Cardiac fibroblast (primary cell): ENCODE measurements at regions not wholly inside any gene's neighbourhood (a gene's known extent, or its start where the extent isn't known, plus 50 kb on each side); places are given as distances from the start of the nearest gene placed in this dataset.

Experiments used
- DNase-seq, 2 donors: peaks; one replicate each; pipeline versions ENCODE4 v3.0.0 to v3.0.0-alpha.2; 2010; ENCODE audit warnings: low read depth in 2 of 2
- H3K4me3 ChIP-seq, 2 donors: replicated peaks in 1 of 2; 1 replicate in 1 of 2; 2 replicates in 1 of 2; pipeline ENCODE4 v1.5.1; 2011; ENCODE audit warnings: low read depth in 2 of 2, low read length in 2 of 2, mild to moderate bottlenecking in 2 of 2, moderate library complexity in 1 of 2
- TF ChIP-seq, protein P1 (sequence below): IDR thresholded peaks from one replicate; pipeline ENCODE4 v1.5.1; 2011; ENCODE audit warnings: low read depth, mild to moderate bottlenecking, low read length, inconsistent platforms

DNA sequence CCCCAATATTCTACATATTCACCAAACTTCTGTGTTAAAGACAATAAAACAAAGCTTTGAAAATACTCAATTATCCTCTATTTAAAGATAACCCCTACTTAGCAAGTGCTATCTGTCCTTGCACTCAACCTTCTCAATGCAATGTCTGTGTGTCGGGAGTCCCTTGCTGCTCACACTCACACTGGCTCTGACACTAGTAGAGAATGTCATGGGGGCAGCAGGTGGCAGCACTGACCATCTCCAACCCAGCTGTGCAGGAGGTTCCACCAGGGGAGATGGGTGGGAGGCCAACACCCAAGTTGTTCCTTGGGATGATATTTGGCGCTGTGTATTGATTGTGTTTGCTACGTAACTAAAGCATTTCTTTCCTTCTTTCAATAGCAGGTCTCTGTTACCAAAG is 59.4 kb upstream of the SIMC1 start:
- TF ChIP-seq, protein P1, sequence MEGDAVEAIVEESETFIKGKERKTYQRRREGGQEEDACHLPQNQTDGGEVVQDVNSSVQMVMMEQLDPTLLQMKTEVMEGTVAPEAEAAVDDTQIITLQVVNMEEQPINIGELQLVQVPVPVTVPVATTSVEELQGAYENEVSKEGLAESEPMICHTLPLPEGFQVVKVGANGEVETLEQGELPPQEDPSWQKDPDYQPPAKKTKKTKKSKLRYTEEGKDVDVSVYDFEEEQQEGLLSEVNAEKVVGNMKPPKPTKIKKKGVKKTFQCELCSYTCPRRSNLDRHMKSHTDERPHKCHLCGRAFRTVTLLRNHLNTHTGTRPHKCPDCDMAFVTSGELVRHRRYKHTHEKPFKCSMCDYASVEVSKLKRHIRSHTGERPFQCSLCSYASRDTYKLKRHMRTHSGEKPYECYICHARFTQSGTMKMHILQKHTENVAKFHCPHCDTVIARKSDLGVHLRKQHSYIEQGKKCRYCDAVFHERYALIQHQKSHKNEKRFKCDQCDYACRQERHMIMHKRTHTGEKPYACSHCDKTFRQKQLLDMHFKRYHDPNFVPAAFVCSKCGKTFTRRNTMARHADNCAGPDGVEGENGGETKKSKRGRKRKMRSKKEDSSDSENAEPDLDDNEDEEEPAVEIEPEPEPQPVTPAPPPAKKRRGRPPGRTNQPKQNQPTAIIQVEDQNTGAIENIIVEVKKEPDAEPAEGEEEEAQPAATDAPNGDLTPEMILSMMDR = no peak
- DNase-seq = no peak
- no peak overlapping the region for H3K4me3 ChIP-seq

DNA sequence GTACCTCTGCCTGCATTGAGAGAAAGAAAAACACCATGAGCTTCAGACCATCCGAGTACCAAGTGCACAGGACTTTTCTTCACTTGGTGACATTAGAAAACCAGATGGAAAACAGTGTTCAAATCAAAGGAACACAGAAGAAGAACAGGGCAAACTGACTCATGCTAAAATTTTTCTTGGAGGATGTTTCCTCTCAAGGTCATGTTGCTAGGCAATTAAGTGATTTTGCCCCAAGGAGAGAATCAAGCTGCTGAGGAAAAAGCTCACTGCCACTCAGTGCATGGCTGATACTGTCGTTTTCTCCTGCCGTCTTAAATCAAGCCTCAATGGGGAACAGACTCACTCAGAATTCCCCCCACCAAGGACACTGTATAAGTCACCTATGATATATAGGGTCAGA is 57.9 kb upstream of the SIMC1 start:
- no peak overlapping the region for H3K4me3 ChIP-seq
- TF ChIP-seq, protein P1 = no peak
- DNase-seq = no peak

DNA sequence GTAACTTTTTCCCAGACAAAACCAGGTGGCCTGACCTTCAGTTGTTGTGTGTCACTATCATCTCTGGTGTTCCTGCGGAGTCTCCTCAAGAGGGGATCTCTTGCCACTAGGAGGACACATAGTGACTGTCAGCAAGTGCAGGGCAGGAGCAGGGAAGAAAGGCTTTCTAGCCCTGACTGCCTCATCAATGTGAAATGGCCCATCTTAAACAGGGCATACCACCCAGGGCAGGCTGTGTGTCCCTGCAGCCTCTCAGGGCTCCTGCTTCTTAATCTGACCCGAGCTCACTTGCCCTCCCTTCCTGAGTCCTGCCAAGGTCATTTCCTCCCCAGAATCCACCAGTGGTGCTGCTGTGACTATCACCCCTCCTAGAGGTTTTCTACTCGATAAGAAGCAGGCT is 57.4 kb upstream of the SIMC1 start:
- no peak overlapping the region for H3K4me3 ChIP-seq
- TF ChIP-seq, protein P1 = no peak
- DNase-seq = no peak

DNA sequence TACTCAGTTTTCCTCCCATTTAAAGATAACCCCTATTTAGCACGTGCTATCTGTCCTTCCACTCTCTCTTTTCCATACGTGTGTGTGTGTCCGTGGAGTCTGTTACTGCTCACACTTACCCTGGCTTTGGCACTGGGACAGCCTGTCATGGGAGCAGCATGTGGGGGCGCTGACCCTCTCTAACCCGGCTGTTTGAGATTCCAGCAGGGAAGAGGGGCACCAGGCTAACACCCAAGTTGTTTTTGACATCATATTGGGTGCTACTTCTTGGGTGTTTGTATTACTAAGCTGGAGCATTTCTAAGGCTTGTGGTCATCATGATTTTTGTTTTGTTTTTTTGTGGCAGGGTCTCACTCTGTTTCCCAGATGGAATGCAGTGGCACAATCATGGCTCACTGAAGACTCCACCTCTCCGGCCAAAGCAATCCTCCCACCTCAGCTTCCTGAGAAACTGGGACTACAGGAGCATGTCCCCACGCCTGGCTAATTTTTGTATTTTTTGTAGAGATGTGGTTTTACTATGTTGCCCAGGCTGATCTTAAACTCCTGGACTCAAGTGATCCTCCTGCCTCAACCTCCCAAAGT is 56.9 kb upstream of the SIMC1 start:
- DNase-seq = no peak
- H3K4me3 ChIP-seq = no peak overlapping the region
- TF ChIP-seq, protein P1 = no peak

DNA sequence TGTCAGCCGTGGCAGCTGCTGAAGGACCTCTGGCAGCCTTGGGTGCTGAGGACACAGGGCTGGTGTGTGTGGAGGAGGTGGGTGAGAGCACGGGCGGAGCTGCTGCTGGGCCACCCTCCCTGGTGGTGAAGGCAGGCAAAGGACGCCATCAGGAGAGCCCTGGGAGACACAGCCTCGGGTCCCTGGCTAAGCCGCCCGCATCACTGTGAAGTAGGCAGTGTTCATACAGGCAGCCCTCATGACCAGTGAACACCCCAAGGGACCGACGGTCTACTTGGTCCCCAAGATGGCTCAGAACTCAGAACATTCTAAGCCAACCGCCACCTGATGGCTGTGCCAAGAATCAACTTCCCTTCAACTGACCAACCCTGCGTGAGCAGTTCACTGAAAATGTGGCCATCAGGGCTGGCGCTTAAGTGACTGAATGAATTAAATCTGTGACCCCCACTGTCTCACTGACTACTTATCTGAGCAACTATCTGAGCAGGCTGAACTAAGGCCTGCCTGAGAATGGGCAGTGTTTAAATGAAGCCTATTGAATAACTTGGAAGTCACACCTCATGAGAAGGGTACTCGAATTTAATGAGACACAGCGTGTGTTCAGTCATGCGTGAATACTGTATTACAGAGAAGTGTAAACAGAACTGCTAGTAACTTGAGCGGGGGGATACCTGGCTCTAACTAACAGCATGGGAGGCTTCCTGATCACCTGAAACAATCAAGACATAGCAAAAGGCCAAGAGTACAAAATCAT is 54.7 kb upstream of the SIMC1 start:
- TF ChIP-seq, protein P1 = no peak
- DNase-seq = no peak

DNA sequence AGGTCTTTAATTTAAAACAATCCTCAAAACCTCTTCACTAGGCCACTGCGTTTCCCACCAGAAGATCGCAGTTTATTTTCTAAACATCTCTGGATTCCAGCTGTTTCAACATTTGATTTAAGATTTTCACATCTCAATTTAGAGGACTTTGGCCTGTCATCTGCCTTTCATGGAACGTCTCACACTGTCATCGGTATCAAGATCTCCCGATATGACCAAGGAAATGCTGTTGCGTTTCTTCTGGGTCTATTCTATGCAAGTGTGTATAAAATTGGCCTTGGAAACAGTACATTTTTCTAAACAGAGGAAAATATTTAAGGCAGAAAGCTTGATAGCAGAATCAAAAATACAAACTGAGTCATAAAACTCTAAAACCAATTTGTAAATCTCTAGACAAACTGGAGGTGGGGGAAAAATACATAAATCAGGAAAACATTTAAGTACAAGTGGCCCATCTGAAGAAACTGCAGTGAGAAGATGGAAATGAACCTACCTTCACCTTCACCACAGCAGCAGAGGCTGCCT is 53.6 kb upstream of the SIMC1 start:
- DNase-seq = no peak
- TF ChIP-seq, protein P1 = no peak
- no peak overlapping the region for H3K4me3 ChIP-seq

More for the DNA sequence above, 54.7 kb upstream of the SIMC1 start:
- no peak overlapping the region for H3K4me3 ChIP-seq
